NT2/D1 (cell line): ENCODE measurements at regions not wholly inside any gene's neighbourhood (a gene's known extent, or its start where the extent isn't known, plus 50 kb on each side); places are given as distances from the start of the nearest gene placed in this dataset.
"Not testable (repeated sequence)": the region's sequence is repeated elsewhere in the genome, so short reads cannot be mapped to it uniquely, and the experiment has no call there.

Source experiments
- DNase-seq: peaks from one replicate; pipeline ENCODE4 v3.0.0-alpha.2; 2011; ENCODE audit warnings: low read depth, low spot score
- H3K27me3 ChIP-seq: 2 replicates; pipeline ENCODE4 v1.6.0; 2011; ENCODE audit warnings: mild to moderate bottlenecking; ENCODE audit not compliant: insufficient read length, insufficient read depth
- H3K36me3 ChIP-seq: 2 replicates; pipeline ENCODE4 v1.6.1; 2011; ENCODE audit warnings: mild to moderate bottlenecking, low read length, mixed read lengths; ENCODE audit not compliant: insufficient read depth, insufficient read length
- H3K4me1 ChIP-seq: 2 replicates; pipeline ENCODE4 v1.5.1; 2011; ENCODE audit not compliant: insufficient read depth, insufficient read length
- H3K4me3 ChIP-seq: 2 replicates; pipeline ENCODE4 v1.5.1; 2011; ENCODE audit warnings: low read depth; ENCODE audit not compliant: insufficient read length
- H3K9ac ChIP-seq: 2 replicates; pipeline ENCODE4 v1.6.0; 2011; ENCODE audit warnings: low read depth; ENCODE audit not compliant: insufficient read length
- H3K9me3 ChIP-seq: 2 replicates; pipeline ENCODE4 v1.5.1; 2011; ENCODE audit warnings: mild to moderate bottlenecking, low read length; ENCODE audit not compliant: insufficient read depth
- SUZ12 ChIP-seq: IDR thresholded peaks from 2 replicates; pipeline ENCODE4 v1.6.1; 2011; ENCODE audit not compliant: insufficient read length, insufficient read depth; ENCODE audit errors: extremely low read depth
- YY1 ChIP-seq: IDR thresholded peaks from 2 replicates; pipeline ENCODE4 v1.6.1; 2011; ENCODE audit not compliant: insufficient read length, insufficient read depth
- ZNF274 ChIP-seq: IDR thresholded peaks from 2 replicates; pipeline ENCODE4 v1.6.1; 2011; ENCODE audit warnings: mild to moderate bottlenecking, low read depth, low read length

DNA sequence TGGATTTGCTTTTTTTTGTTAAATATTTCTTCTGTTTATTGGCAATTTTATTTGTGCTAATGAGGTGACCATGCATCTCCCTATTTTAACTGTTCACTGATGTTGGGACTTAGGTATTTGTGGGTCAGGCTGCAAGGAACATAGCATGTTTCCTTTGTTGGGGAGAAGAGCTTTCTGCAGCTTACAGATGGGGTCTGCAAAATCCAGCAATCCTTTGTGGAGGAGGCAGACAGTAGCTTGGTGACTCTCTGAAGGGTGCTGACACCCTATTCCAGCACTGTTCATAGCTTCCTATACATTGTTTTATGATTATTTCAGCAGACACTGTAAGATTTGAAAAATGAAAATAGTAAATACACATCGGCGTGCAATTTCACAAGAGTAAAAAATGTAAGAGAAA, 491.7 kb downstream of the RAPGEF2 start:
- Histone ChIP-seq H3K4me3 (no peak overlapping the region), H3K36me3 (no peaks in the 10 kb centered on the region), H3K4me1 (no peaks in the 10 kb centered on the region), H3K9me3 (no peaks in the 10 kb centered on the region; the same call in 1 of the 2 replicates), H3K27me3 (no peaks in the 10 kb centered on the region), H3K9ac (no peak overlapping the region)
- no peak for TF ChIP-seq SUZ12
- no peak for TF ChIP-seq ZNF274
- no peak for TF ChIP-seq YY1
- DNase-seq: no peak

DNA sequence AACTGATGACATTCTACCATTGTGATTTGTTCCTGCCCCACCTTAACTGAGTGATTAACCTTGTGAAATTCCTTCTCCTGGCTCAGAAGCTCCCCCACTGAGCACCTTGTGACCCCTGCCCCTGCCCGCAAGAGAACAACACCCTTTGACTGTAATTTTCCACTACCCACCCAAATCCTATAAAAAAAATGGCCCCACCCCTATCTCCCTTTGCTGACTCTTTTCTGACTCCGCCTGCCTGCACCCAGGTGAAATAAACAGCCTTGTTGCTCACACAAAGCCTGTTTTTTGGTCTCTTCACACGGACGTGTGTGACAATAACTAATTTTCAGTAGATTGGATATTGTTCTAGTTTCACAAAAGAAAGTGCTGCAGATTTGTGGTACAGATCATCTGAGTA, 492.2 kb downstream of the RAPGEF2 start:
- not testable (repeated sequence) for H3K9me3 ChIP-seq, DNase-seq

DNA sequence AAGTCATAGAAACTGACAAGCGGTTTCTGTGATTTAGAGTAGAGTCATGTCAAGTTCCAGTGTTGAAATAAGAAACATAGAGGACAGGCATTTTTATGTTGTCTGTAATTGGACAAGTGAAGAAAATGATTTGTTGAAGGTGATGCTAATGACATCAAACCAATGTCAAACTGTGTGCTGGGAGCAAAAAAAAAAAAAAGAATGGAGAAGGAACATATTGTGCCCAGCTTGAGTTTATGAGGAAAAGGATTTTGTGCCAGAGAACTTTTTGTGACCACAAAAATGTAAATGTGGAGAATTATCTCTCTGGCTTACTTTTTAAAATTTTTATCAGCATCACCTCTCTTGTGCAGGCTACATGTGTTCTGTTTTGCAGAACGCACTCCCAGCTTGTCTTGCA, 495.7 kb downstream of the RAPGEF2 start:
- TF ChIP-seq YY1 (no peak), ZNF274 (no peak), SUZ12 (no peak)
- no peak overlapping the region for H3K4me3 ChIP-seq
- no peak for DNase-seq
- no peaks in the 10 kb centered on the region for H3K27me3 ChIP-seq
- H3K9ac ChIP-seq: no peak overlapping the region
- no peaks in the 10 kb centered on the region for H3K36me3 ChIP-seq
- H3K9me3 ChIP-seq: no peaks in the 10 kb centered on the region; the same call in 1 of the 2 replicates
- H3K4me1 ChIP-seq: no peaks in the 10 kb centered on the region

More for the DNA sequence above, 492.2 kb downstream of the RAPGEF2 start:
- H3K9ac ChIP-seq, H3K4me3 ChIP-seq, H3K27me3 ChIP-seq, H3K36me3 ChIP-seq, H3K4me1 ChIP-seq: not testable (repeated sequence)

DNA sequence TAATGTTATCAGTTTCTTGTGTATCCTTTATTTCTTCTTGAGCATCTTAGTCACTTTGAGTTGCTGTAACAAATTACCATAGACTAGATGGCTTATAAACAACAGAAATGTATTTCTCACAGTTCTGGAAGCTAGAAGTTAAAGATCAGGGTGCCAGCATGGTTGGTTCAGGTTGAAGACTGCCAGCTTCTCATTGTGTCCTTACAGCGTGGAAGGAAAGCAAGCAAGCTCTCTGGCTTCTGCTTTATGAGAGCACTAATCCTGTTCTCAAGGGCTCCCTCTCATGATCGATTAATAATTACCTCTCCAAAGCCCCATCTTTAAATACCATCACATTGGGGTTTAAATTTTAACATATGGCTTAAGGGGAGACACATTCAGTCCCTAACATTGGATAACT, 497.2 kb downstream of the RAPGEF2 start:
- TF ChIP-seq SUZ12 (no peak), YY1 (no peak), ZNF274 (no peak)

DNA sequence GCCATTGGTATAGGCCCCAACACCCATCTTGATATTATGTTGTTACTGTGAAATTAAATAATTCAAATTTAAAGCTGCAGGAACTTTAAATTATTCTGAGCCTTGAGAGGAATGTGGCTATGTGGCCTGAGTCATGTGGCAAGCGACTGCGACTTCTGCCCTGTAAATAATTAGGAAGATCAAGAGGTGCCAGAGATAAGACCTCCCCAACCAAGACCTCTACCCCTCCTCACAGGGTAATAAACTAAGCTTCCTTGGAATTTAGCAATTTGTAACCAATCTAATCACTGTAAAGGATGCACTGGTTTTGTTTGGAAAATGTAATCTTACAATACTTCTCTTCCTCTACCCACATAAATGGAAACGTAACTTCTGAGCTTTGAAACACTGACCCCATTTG, 501.9 kb downstream of the RAPGEF2 start:
- TF ChIP-seq SUZ12 (no peak), ZNF274 (no peak), YY1 (no peak)
- no peak overlapping the region for H3K9ac ChIP-seq
- no peaks in the 10 kb centered on the region for H3K36me3 ChIP-seq
- no peaks in the 10 kb centered on the region for H3K27me3 ChIP-seq
- H3K4me1 ChIP-seq: no peaks in the 10 kb centered on the region
- peaks cover 26% of the 10 kb centered on the region for H3K9me3 ChIP-seq
- no peak overlapping the region for H3K4me3 ChIP-seq
- no peak for DNase-seq

More for the DNA sequence above, 497.2 kb downstream of the RAPGEF2 start:
- no peak overlapping the region for H3K4me3 ChIP-seq
- no peaks in the 10 kb centered on the region for H3K27me3 ChIP-seq
- no peak overlapping the region for H3K9ac ChIP-seq
- no peaks in the 10 kb centered on the region; the same call in 1 of the 2 replicates for H3K9me3 ChIP-seq
- no peaks in the 10 kb centered on the region for H3K36me3 ChIP-seq
- H3K4me1 ChIP-seq: no peaks in the 10 kb centered on the region
- no peak for DNase-seq

DNA sequence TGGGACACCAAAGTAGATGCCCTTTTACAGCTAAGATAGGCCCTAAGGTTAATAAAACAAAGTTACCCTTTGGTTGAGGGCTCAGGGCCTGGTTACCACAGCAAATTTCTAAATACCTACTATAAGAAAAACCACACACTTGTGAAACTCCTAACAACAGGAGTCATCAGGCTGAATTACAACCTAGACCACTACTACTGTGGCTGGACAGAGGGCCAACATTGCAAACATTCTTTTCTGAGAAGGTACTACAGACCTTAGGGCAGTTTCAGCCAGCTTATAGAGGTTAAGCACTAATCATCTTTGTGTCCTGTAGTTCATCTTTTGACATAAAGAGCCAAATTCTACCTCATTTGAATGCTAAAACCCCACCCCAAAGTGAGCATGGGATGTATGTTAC, 504.0 kb downstream of the RAPGEF2 start:
- peaks cover 26% of the 10 kb centered on the region for H3K9me3 ChIP-seq
- no peaks in the 10 kb centered on the region for H3K36me3 ChIP-seq
- H3K9ac ChIP-seq: no peak overlapping the region
- TF ChIP-seq ZNF274 (no peak), YY1 (no peak), SUZ12 (no peak)
- no peak for DNase-seq
- no peak overlapping the region for H3K4me3 ChIP-seq
- no peaks in the 10 kb centered on the region for H3K4me1 ChIP-seq
- no peaks in the 10 kb centered on the region for H3K27me3 ChIP-seq

DNA sequence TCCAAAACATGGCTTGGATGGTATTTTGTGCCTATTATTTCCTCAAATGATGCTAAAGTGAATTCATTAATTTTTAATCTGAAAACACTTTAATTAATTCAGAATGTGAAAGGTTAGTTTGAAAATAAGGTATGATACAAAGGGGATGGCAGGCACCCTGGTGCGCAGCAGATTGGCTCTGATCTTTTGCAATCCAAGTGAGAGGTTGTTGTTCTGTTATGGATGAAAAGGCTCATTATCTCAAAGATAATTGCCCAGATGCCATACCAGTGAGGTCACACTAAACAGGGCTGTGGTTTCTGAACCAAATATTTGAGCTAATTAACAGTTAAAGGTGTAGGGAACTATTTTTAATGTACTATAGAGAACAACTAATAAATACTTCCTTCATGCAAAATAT, 504.9 kb downstream of the RAPGEF2 start:
- DNase-seq: peak; percentile 11
- H3K9ac ChIP-seq: no peak overlapping the region
- H3K4me1 ChIP-seq: no peaks in the 10 kb centered on the region
- H3K9me3 ChIP-seq: peaks cover 26% of the 10 kb centered on the region
- no peak for TF ChIP-seq SUZ12
- no peak for TF ChIP-seq ZNF274
- no peak for TF ChIP-seq YY1
- H3K4me3 ChIP-seq: no peak overlapping the region
- H3K27me3 ChIP-seq: no peaks in the 10 kb centered on the region
- H3K36me3 ChIP-seq: no peaks in the 10 kb centered on the region

DNA sequence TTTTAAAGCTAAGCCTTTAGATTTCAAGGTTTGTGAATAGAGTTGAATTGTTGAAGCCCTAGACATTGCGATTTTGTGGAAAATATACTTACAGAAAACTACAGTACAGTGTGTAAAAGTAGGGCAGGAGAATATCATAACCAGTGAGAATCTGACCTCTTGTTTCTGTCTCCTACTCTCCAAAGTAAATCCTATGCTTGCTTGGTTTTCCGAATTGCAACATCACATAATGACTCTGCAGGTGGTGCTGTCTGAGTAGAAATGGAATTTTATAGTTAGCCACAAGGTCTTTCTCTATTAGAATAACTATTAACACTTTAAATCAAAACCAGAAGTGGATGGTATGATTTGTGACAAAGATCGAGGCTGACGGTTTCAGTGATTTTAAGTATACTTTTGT, 505.6 kb downstream of the RAPGEF2 start:
- Histone ChIP-seq H3K36me3 (no peaks in the 10 kb centered on the region), H3K4me3 (no peak overlapping the region), H3K27me3 (no peaks in the 10 kb centered on the region), H3K9me3 (peaks cover 26% of the 10 kb centered on the region), H3K9ac (no peak overlapping the region), H3K4me1 (no peaks in the 10 kb centered on the region)
- TF ChIP-seq ZNF274: no peak
- TF ChIP-seq SUZ12: no peak
- no peak for TF ChIP-seq YY1
- DNase-seq: no peak
